Activated CD4-positive, alpha-beta T cell treated with anti-CD3 and anti-CD28 coated beads for 36 hours (primary cell): ENCODE measurements at regions not wholly inside any gene's neighbourhood (a gene's known extent, or its start where the extent isn't known, plus 50 kb on each side); places are given as distances from the start of the nearest gene placed in this dataset.

Experiments
- ATAC-seq: fragments of 200-7000 bp; cut with Tn5 transposase; one replicate; pipeline ENCODE4 v1.10.0; 2021; ENCODE audit warnings: mild to moderate bottlenecking, moderate library complexity
- CTCF ChIA-PET: fragments of 350-600 bp; sonication (Branson Sonifier 250); formaldehyde crosslinking; loops from one replicate; lab custom pipeline; 2021; ENCODE audit warnings: antibody characterized with exemption; lab: Charles Lee
- POLR2A ChIA-PET: fragments of 350-600 bp; sonication (Branson Sonifier 250); formaldehyde crosslinking; loops from one replicate; lab custom pipeline; 2021; ENCODE audit warnings: antibody characterized with exemption, inconsistent platforms; lab: Charles Lee
- DNase-seq: peaks from one replicate; pipeline ENCODE4 v3.0.0-alpha.2; 2020
- H3K27ac Mint-ChIP-seq: one replicate; pipeline ENCODE4 v1.8.0; 2021; ENCODE audit warnings: mixed read lengths
- H3K27me3 Mint-ChIP-seq: one replicate; pipeline ENCODE4 v1.8.0; 2021; ENCODE audit warnings: mixed read lengths
- H3K36me3 Mint-ChIP-seq: one replicate; pipeline ENCODE4 v1.8.0; 2021; ENCODE audit warnings: low read depth, mixed read lengths
- H3K4me1 Mint-ChIP-seq: one replicate; pipeline ENCODE4 v1.8.0; 2021; ENCODE audit warnings: mixed read lengths
- H3K4me3 Mint-ChIP-seq: one replicate; pipeline ENCODE4 v1.8.0; 2021; ENCODE audit warnings: mild to moderate bottlenecking, moderate library complexity, mixed read lengths
- H3K9me3 Mint-ChIP-seq: one replicate; pipeline ENCODE4 v1.8.0; 2021; ENCODE audit warnings: low read depth, mixed read lengths
- intact Hi-C, 2 experiments: fragments of 100-400 bp; cut with DNase I in 1 of 2; cut with micrococcal nuclease in 1 of 2; formaldehyde crosslinking; loops; one replicate each; pipeline versions ENCODE4 v1.14.2 to v1.15.1; 2022 to 2024; cut with DNase I, micrococcal nuclease

DNA sequence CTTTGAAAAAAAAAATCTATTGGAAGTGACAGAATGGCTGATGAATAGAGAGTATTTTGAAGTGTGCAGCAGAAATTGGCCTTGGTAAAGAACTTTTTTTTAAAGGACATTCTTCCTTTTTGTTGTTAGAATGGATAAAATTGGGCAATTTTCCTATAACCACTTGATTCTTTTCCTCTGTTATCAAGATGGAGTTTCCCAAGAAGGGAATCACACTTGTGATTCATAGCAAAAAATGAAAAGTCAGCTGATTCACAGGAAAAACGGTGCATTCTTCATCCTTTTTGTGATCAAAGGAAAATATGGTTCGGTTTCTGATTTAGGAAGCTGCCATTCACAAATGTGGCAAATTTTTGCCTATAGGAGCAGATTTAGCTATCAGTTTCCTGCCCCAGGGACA, 486.8 kb downstream of the GBE1 start:
- ChIA-PET POLR2A (no interaction called here), CTCF (no interaction called here)
- no peak for DNase-seq
- ATAC-seq: no peak
- intact Hi-C loops: no loop called here
- Mint-ChIP-seq H3K4me3 (no peak overlapping the region), H3K27ac (no peak overlapping the region), H3K4me1 (no peaks in the 10 kb centered on the region), H3K9me3 (no peaks in the 10 kb centered on the region), H3K27me3 (no peaks in the 10 kb centered on the region), H3K36me3 (no peaks in the 10 kb centered on the region)

DNA sequence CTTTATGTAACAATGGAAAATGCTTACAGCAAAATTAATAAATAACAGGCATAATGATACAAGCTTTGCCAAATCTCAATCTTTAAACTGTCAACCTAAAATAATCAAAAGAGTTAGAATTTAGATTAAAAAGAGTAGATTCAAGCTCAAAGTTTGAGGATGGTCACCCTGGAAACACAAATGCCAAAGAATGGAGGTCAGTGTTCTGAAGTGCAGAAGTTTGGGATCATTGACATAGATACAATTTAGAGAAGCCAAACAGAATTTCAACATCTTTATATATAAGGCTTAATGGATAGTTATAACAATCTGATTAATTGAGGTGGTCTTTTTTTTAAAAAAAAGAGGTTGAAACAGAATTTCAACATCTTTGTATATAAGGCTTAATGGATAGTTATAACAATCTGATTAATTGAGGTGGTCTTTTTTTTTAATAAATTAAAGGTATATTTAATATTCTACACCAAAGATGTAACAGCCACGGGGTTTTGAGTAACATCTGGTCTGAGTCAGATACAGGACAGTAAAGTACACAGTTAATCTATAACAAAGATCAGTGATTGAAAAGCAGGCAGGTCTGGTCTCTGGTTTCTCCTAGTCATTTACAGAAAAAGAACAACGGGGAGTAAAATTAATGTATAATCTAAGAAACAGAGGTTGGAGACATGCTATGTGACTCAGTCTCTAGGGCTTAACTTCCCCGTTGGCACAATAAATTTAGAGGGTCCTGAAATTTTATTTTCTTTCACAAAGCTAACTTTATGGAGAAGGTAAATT, 490.7 kb downstream of the GBE1 start:
- no peak for ATAC-seq
- DNase-seq: no peak
- no peaks in the 10 kb centered on the region for H3K4me1 Mint-ChIP-seq
- H3K27ac Mint-ChIP-seq: no peak overlapping the region
- POLR2A ChIA-PET: interaction anchor here (0.7 kb wide), 1 partner anchor 33 kb away, joined by 7 read pairs; no protein-coding TSS in a partner anchor
- H3K9me3 Mint-ChIP-seq: peaks cover 3% of the 10 kb centered on the region
- no peaks in the 10 kb centered on the region for H3K36me3 Mint-ChIP-seq
- no peaks in the 10 kb centered on the region for H3K27me3 Mint-ChIP-seq
- CTCF ChIA-PET: no interaction called here
- no peak overlapping the region for H3K4me3 Mint-ChIP-seq
- intact Hi-C loops: no loop called here

DNA sequence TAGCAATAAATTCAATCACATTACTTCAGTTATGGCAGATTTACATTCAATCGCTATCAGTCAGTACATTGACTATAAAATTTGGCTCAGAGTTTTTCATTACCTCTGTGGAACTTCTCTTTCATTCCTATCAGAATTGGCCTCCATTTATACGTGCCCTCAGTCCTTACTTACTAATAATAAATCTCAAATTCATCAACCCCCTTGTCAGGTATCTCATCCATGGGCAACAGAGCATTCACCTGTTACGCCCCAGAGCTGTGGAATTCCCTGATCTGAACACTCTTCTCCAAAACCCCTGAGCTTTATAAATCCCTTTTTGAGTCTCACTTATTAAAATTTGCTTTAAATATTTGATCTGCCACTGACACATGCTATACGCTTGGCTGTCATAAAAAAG, 492.9 kb downstream of the GBE1 start:
- ChIA-PET CTCF (no interaction called here), POLR2A (no interaction called here)
- intact Hi-C loops: no loop called here
- Mint-ChIP-seq H3K36me3 (no peaks in the 10 kb centered on the region), H3K27me3 (no peaks in the 10 kb centered on the region), H3K9me3 (peaks cover 3% of the 10 kb centered on the region), H3K4me1 (no peaks in the 10 kb centered on the region), H3K4me3 (no peak overlapping the region), H3K27ac (no peak overlapping the region)
- DNase-seq (no peak), ATAC-seq (no peak)

DNA sequence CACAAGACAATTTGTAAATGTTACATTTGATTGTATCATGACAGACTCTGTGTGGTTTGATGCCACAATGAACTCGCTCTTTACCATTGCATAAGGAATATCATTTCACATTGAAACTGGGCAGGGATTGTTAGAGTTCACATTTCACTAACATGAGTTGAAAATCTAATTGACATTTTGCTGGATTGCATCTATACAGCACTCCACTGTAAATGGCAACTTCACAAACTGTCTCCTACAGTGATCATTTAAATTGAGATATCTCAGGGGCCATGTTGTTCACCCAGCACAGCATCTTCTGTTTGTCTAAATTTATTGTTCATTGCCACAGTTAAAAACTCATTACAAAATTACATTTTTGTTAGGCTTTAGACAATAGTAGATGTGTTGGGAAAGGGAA, 499.4 kb downstream of the GBE1 start:
- Mint-ChIP-seq H3K36me3 (no peaks in the 10 kb centered on the region), H3K27ac (no peak overlapping the region), H3K9me3 (peaks cover 2% of the 10 kb centered on the region), H3K4me3 (no peak overlapping the region), H3K4me1 (no peaks in the 10 kb centered on the region), H3K27me3 (no peaks in the 10 kb centered on the region)
- ATAC-seq (no peak), DNase-seq (no peak)
- intact Hi-C loops: no loop called here
- ChIA-PET POLR2A (no interaction called here), CTCF (no interaction called here)

DNA sequence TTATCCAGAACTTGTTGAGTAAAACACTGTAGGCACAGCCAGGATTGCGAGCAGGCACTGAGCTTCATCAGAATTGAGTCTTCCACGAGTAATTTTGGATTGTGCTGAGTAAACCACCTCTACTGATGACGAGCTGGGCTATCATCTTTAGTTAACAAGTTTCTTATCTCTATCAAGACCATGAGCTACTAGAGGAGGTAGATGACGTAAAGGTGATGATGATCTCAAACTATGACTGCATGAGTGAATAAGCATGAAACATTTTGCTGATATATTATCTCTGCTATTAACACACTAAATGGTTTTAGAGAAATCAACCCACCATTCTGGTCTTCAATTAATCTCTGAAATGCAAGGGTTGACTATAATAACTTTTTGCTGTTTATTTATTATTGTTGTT, 506.0 kb downstream of the GBE1 start:
- no peaks in the 10 kb centered on the region for H3K9me3 Mint-ChIP-seq
- intact Hi-C loops: no loop called here
- DNase-seq (no peak), ATAC-seq (no peak)
- no peaks in the 10 kb centered on the region for H3K36me3 Mint-ChIP-seq
- no peaks in the 10 kb centered on the region for H3K27me3 Mint-ChIP-seq
- H3K4me1 Mint-ChIP-seq: no peaks in the 10 kb centered on the region
- ChIA-PET POLR2A (no interaction called here), CTCF (no interaction called here)
- H3K4me3 Mint-ChIP-seq: no peak overlapping the region
- no peak overlapping the region for H3K27ac Mint-ChIP-seq

DNA sequence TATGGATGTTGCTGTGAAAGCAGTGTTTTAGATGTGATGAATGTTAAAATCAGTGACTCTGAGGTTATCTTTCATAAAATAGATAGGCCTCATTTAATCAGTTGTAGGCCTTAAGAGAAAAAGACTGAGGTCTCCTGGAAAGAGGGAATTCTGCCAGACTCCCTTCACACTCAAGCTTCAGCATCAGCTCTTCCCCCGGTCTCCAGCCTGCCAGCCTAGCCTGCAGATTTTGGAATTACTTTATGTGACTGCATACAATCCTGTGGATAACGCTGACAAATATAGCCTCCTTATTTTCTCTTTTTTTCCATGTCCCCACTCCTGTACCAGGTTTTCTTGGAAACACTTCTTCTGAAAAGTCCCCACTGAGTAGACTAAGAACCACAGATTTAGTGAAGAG, 510.3 kb downstream of the GBE1 start:
- Mint-ChIP-seq H3K36me3 (no peaks in the 10 kb centered on the region), H3K27me3 (no peaks in the 10 kb centered on the region), H3K4me1 (no peaks in the 10 kb centered on the region), H3K9me3 (no peaks in the 10 kb centered on the region), H3K27ac (no peak overlapping the region), H3K4me3 (no peak overlapping the region)
- POLR2A ChIA-PET: no interaction called here
- CTCF ChIA-PET: no interaction called here
- no peak for ATAC-seq
- DNase-seq: no peak
- intact Hi-C loops: no loop called here

DNA sequence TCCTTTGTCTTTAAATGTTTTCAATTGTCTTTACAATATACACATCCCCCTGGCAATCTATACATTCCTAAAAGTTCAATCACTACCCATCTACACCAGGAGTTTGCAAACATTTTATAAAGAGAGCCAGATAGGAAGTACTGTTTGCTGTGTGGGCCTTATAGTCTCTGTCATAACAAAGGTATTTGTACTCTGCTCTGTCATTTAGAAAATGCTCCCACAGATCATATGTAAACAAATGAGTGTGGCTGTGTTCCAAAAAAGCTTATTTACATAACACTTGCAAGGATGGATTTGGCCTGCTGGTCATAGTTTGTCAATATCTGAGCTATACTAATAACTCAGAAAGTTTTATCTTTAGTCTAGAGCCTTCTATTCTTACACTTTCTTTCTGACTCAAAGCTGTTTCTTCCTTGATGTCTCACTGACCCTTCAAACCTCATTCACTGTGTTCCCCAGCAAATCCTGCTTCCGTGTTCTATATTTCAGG, 511.9 kb downstream of the GBE1 start:
- H3K27me3 Mint-ChIP-seq: no peaks in the 10 kb centered on the region
- no peaks in the 10 kb centered on the region for H3K4me1 Mint-ChIP-seq
- no peak overlapping the region for H3K27ac Mint-ChIP-seq
- POLR2A ChIA-PET: no interaction called here
- no peaks in the 10 kb centered on the region for H3K36me3 Mint-ChIP-seq
- ATAC-seq (no peak), DNase-seq (no peak)
- H3K9me3 Mint-ChIP-seq: no peaks in the 10 kb centered on the region
- CTCF ChIA-PET: no interaction called here
- H3K4me3 Mint-ChIP-seq: no peak overlapping the region
- intact Hi-C loops: no loop called here

DNA sequence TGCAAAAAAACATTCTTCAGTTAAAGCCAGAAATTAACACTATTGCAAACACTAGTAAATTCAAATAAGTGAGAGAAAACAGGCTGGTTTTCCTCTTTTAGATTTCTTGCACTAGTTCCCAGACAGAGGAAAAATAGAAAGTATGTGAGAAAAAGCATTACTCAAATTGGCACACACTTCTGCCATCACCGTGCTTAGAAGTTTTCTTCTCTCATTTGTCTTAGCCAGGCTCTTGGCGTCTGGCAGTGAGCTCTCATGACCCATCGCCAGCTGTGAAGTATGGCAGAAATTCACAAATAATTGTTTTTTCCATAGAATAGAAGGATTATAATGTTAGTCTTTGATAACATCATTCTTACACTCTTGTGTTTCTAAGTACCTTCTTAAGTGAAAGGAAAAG, 515.9 kb downstream of the GBE1 start:
- ATAC-seq (no peak), DNase-seq (no peak)
- Mint-ChIP-seq H3K9me3 (no peaks in the 10 kb centered on the region), H3K36me3 (no peaks in the 10 kb centered on the region), H3K27ac (no peak overlapping the region), H3K4me3 (no peak overlapping the region), H3K27me3 (no peaks in the 10 kb centered on the region), H3K4me1 (no peaks in the 10 kb centered on the region)
- CTCF ChIA-PET: no interaction called here
- POLR2A ChIA-PET: no interaction called here
- intact Hi-C loops: no loop called here

DNA sequence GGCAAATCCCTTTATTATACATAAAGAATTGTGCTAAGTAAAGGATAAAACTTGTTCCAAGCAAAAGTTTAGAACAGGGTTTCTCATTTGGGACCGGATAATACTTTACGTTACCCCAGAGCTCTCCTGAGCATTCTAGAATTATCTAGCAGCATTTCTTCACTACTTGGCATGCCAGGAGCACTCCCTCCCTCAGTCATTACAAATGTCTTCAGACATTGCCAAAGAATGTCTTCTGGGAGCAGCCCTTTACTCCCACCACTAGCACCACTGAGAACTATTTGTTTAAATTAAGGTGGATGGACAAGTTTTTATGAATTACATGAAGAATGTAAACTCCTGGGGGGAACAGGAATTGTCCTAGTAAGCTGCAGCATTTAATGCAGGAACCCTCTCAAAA, 516.4 kb downstream of the GBE1 start:
- no peak overlapping the region for H3K4me3 Mint-ChIP-seq
- intact Hi-C loops: no loop called here
- ATAC-seq (no peak), DNase-seq (no peak)
- POLR2A ChIA-PET: no interaction called here
- H3K9me3 Mint-ChIP-seq: no peaks in the 10 kb centered on the region
- no peaks in the 10 kb centered on the region for H3K4me1 Mint-ChIP-seq
- CTCF ChIA-PET: no interaction called here
- no peaks in the 10 kb centered on the region for H3K27me3 Mint-ChIP-seq
- H3K27ac Mint-ChIP-seq: no peak overlapping the region
- H3K36me3 Mint-ChIP-seq: no peaks in the 10 kb centered on the region

DNA sequence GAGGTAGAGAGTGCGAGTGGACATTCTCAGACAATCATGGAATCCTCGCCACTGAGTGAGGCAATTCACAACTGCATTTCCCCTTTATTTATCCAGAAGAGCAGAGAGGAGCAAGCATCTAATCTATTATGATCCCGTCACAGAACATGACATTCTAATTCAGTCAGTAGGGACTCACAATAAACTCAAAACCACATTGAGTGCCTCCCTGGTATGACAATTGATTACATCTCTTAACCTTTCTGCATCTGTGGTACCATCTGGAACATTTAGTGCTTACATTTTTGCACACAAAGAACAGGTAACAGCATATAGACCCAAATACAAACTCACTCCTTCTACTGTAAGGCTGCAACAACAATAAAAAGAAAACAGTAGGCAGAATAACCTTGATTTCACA, 517.2 kb downstream of the GBE1 start:
- intact Hi-C loops: loop anchor here in 1 of 2 experiments (5.0 kb wide), 1 partner anchor 1722 kb away; no protein-coding TSS in a partner anchor
- H3K27ac Mint-ChIP-seq: no peak overlapping the region
- no peak overlapping the region for H3K4me3 Mint-ChIP-seq
- H3K4me1 Mint-ChIP-seq: no peaks in the 10 kb centered on the region
- ChIA-PET POLR2A (no interaction called here), CTCF (no interaction called here)
- H3K27me3 Mint-ChIP-seq: no peaks in the 10 kb centered on the region
- H3K36me3 Mint-ChIP-seq: no peaks in the 10 kb centered on the region
- no peaks in the 10 kb centered on the region for H3K9me3 Mint-ChIP-seq
- DNase-seq: no peak
- ATAC-seq: no peak

DNA sequence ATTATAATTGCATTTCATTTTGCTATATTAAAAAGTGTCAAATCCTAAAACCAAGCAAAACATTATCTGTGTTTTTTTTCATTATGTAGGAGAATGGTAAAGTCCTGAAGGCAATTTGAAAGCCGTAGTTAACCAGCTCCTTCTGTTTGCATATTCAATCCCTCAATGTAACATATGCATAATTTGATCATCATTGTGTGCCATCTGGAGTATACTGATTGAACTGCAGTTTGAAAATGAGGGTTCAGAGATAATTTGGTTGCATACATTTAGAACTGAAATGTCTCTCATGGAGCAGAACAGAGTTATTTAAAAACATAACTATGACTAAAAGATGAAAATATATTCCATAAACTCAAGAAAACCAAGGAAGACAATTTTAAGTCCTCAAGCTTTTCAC, 518.6 kb downstream of the GBE1 start:
- DNase-seq (no peak), ATAC-seq (no peak)
- no peaks in the 10 kb centered on the region for H3K36me3 Mint-ChIP-seq
- ChIA-PET POLR2A (no interaction called here), CTCF (no interaction called here)
- no peaks in the 10 kb centered on the region for H3K27me3 Mint-ChIP-seq
- H3K9me3 Mint-ChIP-seq: peaks cover 1% of the 10 kb centered on the region
- no peaks in the 10 kb centered on the region for H3K4me1 Mint-ChIP-seq
- intact Hi-C loops: loop anchor here in 1 of 2 experiments (5.0 kb wide), 1 partner anchor 1721 kb away; no protein-coding TSS in a partner anchor
- H3K27ac Mint-ChIP-seq: no peak overlapping the region
- no peak overlapping the region for H3K4me3 Mint-ChIP-seq

DNA sequence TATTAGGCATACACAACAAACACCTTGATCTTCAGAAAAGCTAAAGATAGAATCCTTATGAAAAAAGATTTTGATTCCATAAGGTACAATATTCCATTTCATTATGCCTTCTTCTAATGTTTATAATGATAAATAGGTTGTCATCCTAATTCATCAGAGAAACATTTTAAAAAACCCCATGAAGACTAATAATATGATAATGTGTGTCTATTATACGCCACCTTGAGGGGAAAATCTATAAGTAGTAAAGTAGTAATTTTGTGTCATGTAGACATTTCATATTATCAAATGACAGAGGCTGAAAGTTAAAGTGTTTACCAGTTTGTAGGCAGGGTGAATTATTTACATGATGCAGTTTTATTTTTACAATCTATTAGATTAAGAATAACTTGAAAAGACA, 524.3 kb downstream of the GBE1 start:
- DNase-seq: no peak
- ChIA-PET POLR2A (no interaction called here), CTCF (no interaction called here)
- ATAC-seq: no peak
- Mint-ChIP-seq H3K4me1 (no peaks in the 10 kb centered on the region), H3K36me3 (no peaks in the 10 kb centered on the region), H3K27me3 (no peaks in the 10 kb centered on the region), H3K4me3 (no peak overlapping the region), H3K9me3 (peaks cover 3% of the 10 kb centered on the region), H3K27ac (no peak overlapping the region)
- intact Hi-C loops: no loop called here
